GM23338 (cell line): ENCODE measurements at regions not wholly inside any gene's neighbourhood (a gene's known extent, or its start where the extent isn't known, plus 50 kb on each side); places are given as distances from the start of the nearest gene placed in this dataset.

Experiments
- CREB1 ChIP-seq: fragments of 250-450 bp; sonication (Bioruptor Pico); IDR thresholded peaks from 2 replicates; pipeline ENCODE4 v1.5.0; 2020; ENCODE audit warnings: low read depth, mild to moderate bottlenecking, moderate library complexity
- CTCF ChIP-seq, 2 experiments: fragments of 200-600 bp in 1 of 2; sonication (generic) in 1 of 2; conservative IDR thresholded peaks; 2 replicates each; pipeline versions ENCODE4 v1.5.1 to v1.6.1; 2016 to 2017; ENCODE audit warnings: antibody characterized with exemption in 2 of 2, low read depth in 2 of 2, mild to moderate bottlenecking in 2 of 2, moderate library complexity in 1 of 2
- ETS1 ChIP-seq: IDR thresholded peaks from 2 replicates; pipeline ENCODE4 v1.6.1; 2016; ENCODE audit warnings: antibody characterized with exemption
- EZH2 ChIP-seq: fragments of 200-600 bp; sonication (generic); IDR thresholded peaks from one replicate; pipeline ENCODE4 v1.8.0; 2017; ENCODE audit warnings: antibody characterized with exemption, mild to moderate bottlenecking, low read depth; ENCODE audit not compliant: unreplicated experiment
- EZH2phosphoT487 ChIP-seq: fragments of 200-600 bp; sonication (generic); IDR thresholded peaks from one replicate; pipeline ENCODE4 v1.8.1; 2018; ENCODE audit warnings: antibody characterized with exemption; ENCODE audit not compliant: unreplicated experiment
- JUNB ChIP-seq: IDR thresholded peaks from one replicate; pipeline ENCODE4 v1.6.1; 2016; ENCODE audit warnings: antibody characterized with exemption; ENCODE audit not compliant: unreplicated experiment
- NANOG ChIP-seq: IDR thresholded peaks from 2 replicates; pipeline ENCODE4 v1.6.1; 2016; ENCODE audit warnings: antibody characterized with exemption, borderline replicate concordance
- POLR2AphosphoS5 ChIP-seq: IDR thresholded peaks from 2 replicates; pipeline ENCODE4 v1.6.1; 2016; ENCODE audit warnings: antibody characterized with exemption, low read depth
- REST ChIP-seq: IDR thresholded peaks from one replicate; pipeline ENCODE4 v1.6.1; 2018; ENCODE audit warnings: antibody characterized with exemption; ENCODE audit not compliant: unreplicated experiment
- STAT1 ChIP-seq: IDR thresholded peaks from one replicate; pipeline ENCODE4 v1.6.1; 2016; ENCODE audit warnings: antibody characterized with exemption; ENCODE audit not compliant: unreplicated experiment
- ZNF114 ChIP-seq: fragments of 250-450 bp; sonication (Bioruptor Pico); IDR thresholded peaks from 2 replicates; pipeline ENCODE4 v1.5.0; 2020; ENCODE audit warnings: mild to moderate bottlenecking, moderate library complexity
- ZNF331 ChIP-seq: fragments of 250-450 bp; sonication (Bioruptor Pico); IDR thresholded peaks from 2 replicates; pipeline ENCODE4 v1.5.0; 2020; ENCODE audit warnings: low read depth, mild to moderate bottlenecking, moderate library complexity
- ZNF462 ChIP-seq: fragments of 250-450 bp; sonication (Bioruptor Pico); IDR thresholded peaks from 2 replicates; pipeline ENCODE4 v1.5.0; 2020; ENCODE audit warnings: mild to moderate bottlenecking, moderate library complexity

GRCh38 chr9:23073136-23073535 lies 626.5 kb downstream of the DMRTA1 start:
- no peak for TF ChIP-seq EZH2phosphoT487
- no peak for TF ChIP-seq CTCF (conservative IDR thresholded peaks at IDR 0.05; ENCODE audit: low read depth in 2 of 2)
- TF ChIP-seq EZH2: no peak
- TF ChIP-seq JUNB: no peak
- TF ChIP-seq REST: no peak
- TF ChIP-seq POLR2AphosphoS5: no peak
- TF ChIP-seq CREB1: no peak
- TF ChIP-seq STAT1: no peak
- no peak for TF ChIP-seq ZNF114 (CRISPR knock-in tag)
- TF ChIP-seq NANOG: no peak
- no peak for TF ChIP-seq ZNF331 (CRISPR knock-in tag)
- TF ChIP-seq ZNF462 (CRISPR knock-in tag): no peak
- no peak for TF ChIP-seq ETS1
